Activated effector memory CD4-positive, alpha-beta T cell treated with Interleukin-2 at 50 U/mL for 16 hours (primary cell): ENCODE measurements at regions not wholly inside any gene's neighbourhood (a gene's known extent, or its start where the extent isn't known, plus 50 kb on each side); places are given as distances from the start of the nearest gene placed in this dataset.
"Not testable (repeated sequence)": the region's sequence is repeated elsewhere in the genome, so short reads cannot be mapped to it uniquely, and the experiment has no call there.

ENCODE experiments used
- DNase-seq: peaks from one replicate; pipeline ENCODE4 v3.0.0-alpha.2; 2020

DNA sequence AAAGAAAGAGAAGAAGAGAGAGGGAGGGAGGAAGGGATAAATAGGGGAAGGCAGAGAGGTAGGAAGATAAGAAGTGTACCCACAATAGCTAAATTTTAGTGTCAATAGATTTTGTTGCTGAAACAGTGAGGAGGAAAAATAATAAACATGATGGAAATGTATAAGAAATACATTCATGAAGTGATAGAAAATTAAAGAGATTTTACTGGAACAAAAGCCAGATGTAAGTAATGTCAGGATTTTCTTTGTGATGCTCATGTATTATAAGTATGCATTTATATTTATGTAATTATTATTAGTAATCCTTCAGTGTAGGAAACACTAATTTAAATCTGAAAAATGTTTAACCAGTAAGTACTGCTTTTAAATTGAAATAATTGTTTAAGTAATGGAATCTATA, 1125.2 kb upstream of the FANCL start:
- no peak for DNase-seq

GRCh38 chr2:59354498-59354897, 1113.4 kb upstream of the FANCL start:
- no peak for DNase-seq

- no peak for DNase-seq
Measured at GRCh38 chr2:59353306-59353921, 1112.3 kb upstream of the FANCL start.

DNA sequence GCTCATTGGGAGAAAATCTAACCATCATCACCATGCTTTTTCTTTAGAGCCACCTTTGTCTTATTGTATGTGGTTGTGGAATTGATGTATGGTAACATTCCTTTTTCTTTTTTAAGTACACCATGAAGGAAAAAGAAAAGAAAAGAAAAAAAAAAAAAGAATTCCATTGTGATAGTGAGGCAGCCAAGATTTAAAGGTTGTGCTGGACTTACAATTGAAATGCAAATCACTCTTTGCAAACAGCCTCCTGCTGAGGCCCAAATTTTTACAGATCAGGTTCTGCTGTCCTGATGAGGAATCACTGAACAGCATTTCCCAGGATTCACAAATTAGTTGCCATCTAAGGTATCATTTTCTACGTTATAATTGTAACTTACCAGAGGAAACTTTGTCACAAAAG, 1101.0 kb upstream of the FANCL start:
- no peak for DNase-seq

DNA sequence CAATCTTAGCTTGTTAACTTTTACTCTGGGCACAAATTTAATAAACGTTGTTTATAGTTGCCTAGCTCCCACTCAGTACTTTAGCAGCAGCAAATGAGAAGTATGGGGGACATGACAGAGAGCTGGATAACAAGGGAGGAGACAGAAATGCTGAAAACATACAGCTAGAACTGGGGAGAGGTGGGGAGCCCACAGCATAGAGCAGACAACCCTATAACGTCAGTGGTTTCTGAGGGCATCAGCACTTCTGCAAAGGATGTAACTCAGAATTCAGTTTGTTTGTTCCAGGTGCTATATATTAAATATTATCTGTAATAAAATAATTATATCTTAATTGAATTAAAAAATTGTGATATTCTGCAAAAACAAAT, 1098.7 kb upstream of the FANCL start:
- no peak for DNase-seq

DNA sequence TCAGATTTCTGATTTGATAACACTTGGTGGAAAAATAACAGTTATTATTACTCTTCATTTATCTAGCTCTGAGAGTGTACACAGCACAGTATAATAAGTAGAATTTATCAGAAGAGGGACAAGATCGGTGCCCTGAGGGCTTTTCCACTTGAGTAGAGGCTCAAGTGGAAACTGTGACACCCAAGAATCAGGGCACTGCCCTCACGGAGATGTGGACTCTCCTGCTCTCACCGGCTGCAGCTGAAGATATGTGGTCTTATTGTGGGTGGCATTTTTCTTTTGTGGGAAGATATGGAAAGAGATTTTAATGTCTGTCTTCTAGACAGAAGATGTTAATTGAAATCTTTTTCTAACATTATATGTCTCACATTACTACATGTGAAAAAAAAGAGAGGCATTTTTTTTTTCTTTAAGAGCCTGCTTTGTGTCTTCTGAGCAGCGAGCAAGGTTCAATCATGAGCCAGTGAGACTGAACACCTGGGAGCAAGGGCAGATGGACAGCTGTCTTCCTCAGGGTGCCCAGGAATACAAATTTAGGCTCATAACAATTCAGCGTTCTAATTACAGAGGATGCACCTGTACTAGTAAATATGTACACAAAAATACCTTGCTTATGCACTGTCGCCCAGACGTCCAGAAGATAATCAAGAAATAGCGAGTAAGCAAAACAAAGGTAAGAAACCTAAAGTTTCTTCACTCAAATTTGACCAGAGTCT, 1098.2 kb upstream of the FANCL start:
- no peak for DNase-seq

DNA sequence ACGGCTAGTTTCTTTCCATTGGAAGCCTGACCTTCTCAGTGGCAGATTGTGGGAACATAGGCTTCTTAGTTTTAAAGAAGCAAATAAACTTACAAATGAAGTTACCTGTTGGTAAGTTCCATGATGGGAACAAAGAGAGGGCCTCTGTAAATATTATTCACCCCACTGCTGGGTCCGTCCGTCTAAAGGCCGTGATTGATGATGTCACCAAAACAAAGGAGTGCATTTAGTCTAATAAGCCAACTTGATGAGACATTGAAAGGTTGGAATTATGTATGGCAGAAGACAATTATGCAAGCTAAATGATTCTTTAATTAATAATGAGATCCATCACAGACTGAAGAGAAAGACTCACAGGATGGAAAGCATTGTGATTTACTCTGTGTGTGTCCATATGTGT, 1091.9 kb upstream of the FANCL start:
- DNase-seq: no peak

DNA sequence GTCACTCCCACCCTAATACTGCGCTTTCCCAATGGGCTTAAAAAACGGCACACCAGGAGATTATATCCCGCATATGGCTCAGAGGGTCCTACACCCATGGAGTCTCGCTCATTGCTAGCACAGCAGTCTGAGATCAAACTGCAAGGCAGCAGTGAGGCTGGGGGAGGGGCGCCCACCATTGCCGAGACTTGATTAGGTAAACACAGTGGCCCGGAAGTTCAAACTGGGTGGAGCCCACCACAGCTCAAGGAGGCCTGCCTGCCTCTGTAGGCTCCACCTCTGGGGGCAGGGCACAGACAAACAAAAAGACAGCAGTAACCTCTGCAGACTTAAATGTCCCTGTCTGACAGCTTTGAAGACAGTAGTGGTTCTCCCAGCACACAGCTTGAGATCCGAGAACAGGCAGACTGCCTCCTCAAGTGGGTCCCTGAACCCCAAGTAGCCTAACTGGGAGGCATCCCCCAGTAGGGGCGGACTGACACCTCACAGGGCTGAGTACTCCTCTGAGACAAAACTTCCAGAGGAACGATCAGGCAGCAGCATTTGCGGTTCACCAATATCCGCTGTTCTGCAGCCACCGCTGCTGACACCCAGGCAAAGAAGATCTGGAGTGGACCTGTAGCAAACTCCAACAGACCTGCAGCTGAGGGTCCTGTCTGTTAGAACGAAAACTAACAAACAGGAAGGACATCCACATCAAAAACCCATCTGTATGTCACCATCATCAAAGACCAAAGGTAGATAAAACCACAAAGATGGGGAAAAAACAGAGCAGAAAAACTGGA, 1085.6 kb upstream of the FANCL start:
- DNase-seq: not testable (repeated sequence)

- DNase-seq: no peak
Measured at GRCh38 chr2:59322870-59323269, 1081.7 kb upstream of the FANCL start.

DNA sequence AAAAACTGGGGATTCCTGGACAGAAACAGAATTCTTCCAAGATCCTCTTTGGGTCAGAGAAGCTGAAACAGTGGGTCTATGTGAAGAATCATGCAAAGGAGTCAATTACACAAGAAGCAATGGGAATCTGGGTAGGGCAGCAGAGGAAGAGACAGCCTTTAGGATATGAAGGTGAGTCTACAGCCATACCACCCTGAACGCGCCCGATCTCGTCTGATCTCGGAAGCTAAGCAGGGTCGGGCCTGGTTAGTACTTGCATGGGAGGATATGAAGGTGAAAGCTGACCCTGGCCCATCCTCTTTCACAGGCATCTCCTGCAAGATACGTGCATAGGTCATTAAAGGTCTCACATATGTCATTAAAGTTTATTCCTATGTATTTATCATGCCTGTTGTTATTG, 1080.9 kb upstream of the FANCL start:
- no peak for DNase-seq

- no peak for DNase-seq
Measured at GRCh38 chr2:59314031-59314766, 1073.1 kb upstream of the FANCL start.

DNA sequence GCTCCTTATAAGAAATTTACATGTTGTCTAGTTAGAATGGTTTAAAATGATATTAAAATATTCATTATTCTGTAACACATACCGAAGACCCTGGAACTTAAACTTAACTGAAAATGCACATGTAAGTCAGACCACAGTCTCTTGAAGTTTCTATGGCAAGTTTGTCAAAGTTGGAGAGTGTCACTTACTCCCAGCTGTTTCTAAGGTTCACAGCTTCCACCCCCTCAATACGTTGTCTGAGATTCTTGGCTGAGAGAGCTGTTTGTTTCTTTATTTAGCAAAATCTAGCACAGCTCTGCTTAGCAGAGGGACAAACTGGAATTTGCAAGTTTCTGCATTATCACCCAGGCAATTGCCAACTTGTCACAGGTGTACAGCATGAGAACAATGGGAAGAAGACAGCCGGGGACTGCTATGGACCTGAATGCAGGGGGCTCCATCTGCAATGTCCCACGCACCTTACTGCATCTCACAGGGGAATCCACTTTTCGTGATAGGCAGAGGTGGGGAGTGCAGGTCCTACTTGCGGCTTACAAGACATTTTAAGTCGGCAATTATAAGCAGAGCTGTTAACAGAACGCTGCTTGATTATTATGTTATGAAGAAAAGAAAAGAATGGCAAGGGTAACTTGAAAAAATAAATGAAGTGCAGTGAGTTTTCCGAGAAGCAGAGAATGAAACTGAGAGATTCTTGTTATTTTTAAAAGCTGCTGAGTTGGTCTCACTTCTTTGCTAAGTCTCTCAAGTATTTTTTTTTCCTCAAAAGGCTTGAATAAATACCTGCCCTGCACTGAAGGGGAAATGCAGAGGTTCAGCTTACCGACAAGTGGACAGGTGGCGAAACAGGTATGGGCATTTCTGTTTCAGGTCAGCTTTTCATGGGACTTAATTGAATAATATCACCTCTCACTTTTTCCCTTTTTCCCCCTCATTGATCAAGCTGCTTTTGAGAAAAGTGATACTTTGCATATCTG, 1072.1 kb upstream of the FANCL start:
- no peak for DNase-seq

- no peak for DNase-seq
Measured at GRCh38 chr2:59312029-59312428, 1070.9 kb upstream of the FANCL start.

GRCh38 chr2:59308108-59308507, 1067.0 kb upstream of the FANCL start:
- DNase-seq: no peak

GRCh38 chr2:59307196-59307595, 1066.1 kb upstream of the FANCL start:
- DNase-seq: no peak

- no peak for DNase-seq
Measured at GRCh38 chr2:59303272-59303671, 1062.1 kb upstream of the FANCL start.

GRCh38 chr2:59302683-59303082, 1061.6 kb upstream of the FANCL start:
- no peak for DNase-seq

GRCh38 chr2:59301466-59302402, 1060.6 kb upstream of the FANCL start:
- no peak for DNase-seq

DNA sequence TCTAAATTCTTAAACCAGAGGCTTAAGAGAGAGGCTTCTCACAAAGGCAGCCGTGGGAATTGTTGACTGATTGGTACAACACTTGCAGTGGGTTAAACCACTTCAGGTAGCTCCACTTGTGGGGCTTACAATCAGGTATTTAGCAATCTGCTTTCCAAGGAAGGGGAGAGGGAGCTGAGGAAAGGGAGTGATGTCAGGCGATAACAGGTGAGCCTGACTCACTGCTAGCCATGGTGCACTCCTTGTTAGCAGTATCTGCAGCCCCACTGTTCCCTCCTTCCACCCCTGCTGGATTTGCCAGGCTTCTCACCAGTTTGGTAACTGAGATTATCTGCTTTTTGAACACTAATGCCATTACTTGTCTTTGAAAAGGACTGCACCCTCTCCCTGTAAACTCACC, 1056.7 kb upstream of the FANCL start:
- no peak for DNase-seq

DNA sequence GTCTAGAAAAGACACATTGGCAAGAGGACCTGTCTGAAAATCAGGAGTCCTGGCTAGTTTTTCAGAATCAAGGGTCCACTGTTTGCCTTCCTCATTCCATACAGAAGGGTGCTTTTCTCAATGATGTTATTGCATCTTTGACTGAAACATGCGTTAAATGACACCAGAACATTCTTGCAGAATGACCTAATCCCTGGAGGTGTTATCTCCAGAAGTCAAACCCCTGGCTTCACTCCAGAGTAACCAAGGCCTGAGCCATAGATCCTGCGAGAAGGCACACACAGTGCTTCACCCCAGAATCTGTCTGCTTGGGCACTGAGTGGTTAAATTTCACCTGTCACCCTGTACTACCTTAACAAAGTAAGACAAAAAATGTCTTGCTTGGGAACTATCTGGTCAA, 1055.2 kb upstream of the FANCL start:
- DNase-seq: no peak

GRCh38 chr2:59295524-59296162, 1054.5 kb upstream of the FANCL start:
- DNase-seq: no peak
